Subcutaneous abdominal adipose tissue (tissue), 5 donors: ENCODE measurements at regions not wholly inside any gene's neighbourhood (a gene's known extent, or its start where the extent isn't known, plus 50 kb on each side); places are given as distances from the start of the nearest gene placed in this dataset.

Source experiments
- H3K27ac ChIP-seq: one replicate; pipeline ENCODE4 v1.7.0; 2013; ENCODE audit warnings: low read depth, mild to moderate bottlenecking, inconsistent platforms, low read length, moderate library complexity
- H3K27me3 ChIP-seq, 5 donors: one replicate each; pipeline ENCODE4 v1.7.0; 2013; ENCODE audit warnings: low read length in 5 of 5, inconsistent platforms in 1 of 5; ENCODE audit not compliant: control insufficient read depth in 5 of 5, insufficient read depth in 4 of 5
- H3K36me3 ChIP-seq, 5 donors: one replicate each; pipeline ENCODE4 v1.7.0; 2013; ENCODE audit warnings: low read length in 5 of 5; ENCODE audit not compliant: control insufficient read depth in 5 of 5, insufficient read depth in 5 of 5
- H3K4me1 ChIP-seq, 5 donors: one replicate each; pipeline ENCODE4 v1.7.0; 2013; ENCODE audit warnings: low read length in 5 of 5, mild to moderate bottlenecking in 3 of 5, moderate library complexity in 1 of 5; ENCODE audit not compliant: control insufficient read depth in 5 of 5, insufficient read depth in 5 of 5
- H3K4me3 ChIP-seq, 5 donors: one replicate each; pipeline ENCODE4 v1.7.0; 2013; ENCODE audit warnings: low read length in 5 of 5, low read depth in 1 of 5
- H3K9ac ChIP-seq, 5 donors: one replicate each; pipeline ENCODE4 v1.7.0; 2013; ENCODE audit warnings: low read length in 5 of 5, mild to moderate bottlenecking in 4 of 5, moderate library complexity in 3 of 5
- H3K9me3 ChIP-seq, 5 donors: one replicate each; pipeline ENCODE4 v1.7.0; 2013; ENCODE audit warnings: low read length in 5 of 5; ENCODE audit not compliant: control insufficient read depth in 5 of 5
- donor health status: healthy.
- donor health status: healthy.
- donor health status: healthy.
- donor health status: healthy.
- donor health status: healthy.

- H3K4me1 ChIP-seq: no peaks in the 10 kb centered on the region
- no peak overlapping the region for H3K9ac ChIP-seq
- peaks cover 0 to 2% (median 0%) of the 10 kb centered on the region in 5 donors for H3K9me3 ChIP-seq
- no peak overlapping the region for H3K27ac ChIP-seq
- no peaks in the 10 kb centered on the region for H3K27me3 ChIP-seq
- H3K36me3 ChIP-seq: no peaks in the 10 kb centered on the region
- H3K4me3 ChIP-seq: no peak overlapping the region
These were observed 384.8 kb downstream of the ELAVL2 start for GRCh38 chr9:23441275-23441674.

DNA sequence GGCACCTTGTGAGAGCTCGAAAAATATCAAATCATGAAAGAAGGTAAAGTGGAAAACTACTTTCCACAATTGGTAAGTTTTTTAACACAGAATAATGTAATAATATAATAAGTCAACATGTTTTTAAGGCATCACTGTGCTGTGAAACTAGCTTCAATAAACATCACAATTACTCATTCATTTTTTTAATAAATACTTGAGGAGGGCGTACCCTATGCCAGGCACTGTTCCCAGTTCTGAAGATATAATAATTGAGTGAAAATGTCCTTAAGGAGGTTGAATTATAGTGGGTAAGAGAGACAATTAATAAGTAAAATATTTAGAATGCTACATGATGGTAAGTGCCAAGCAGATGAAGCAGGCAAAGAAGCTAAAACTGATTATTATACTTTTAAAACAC, 381.4 kb downstream of the ELAVL2 start:
- Histone ChIP-seq H3K4me3 (no peak overlapping the region), H3K27me3 (no peaks in the 10 kb centered on the region), H3K36me3 (no peaks in the 10 kb centered on the region), H3K9ac (no peak overlapping the region), H3K27ac (no peak overlapping the region), H3K4me1 (peaks cover 0 to 5% (median 0%) of the 10 kb centered on the region in 5 donors), H3K9me3 (peaks cover 0 to 2% (median 0%) of the 10 kb centered on the region in 5 donors)

- Histone ChIP-seq H3K4me3 (no peak overlapping the region), H3K4me1 (peaks cover 0 to 5% (median 0%) of the 10 kb centered on the region in 5 donors), H3K36me3 (no peaks in the 10 kb centered on the region), H3K27ac (no peak overlapping the region), H3K9me3 (peaks cover 0 to 4% (median 0%) of the 10 kb centered on the region in 5 donors), H3K27me3 (no peaks in the 10 kb centered on the region), H3K9ac (no peak overlapping the region)
These were observed 378.9 kb downstream of the ELAVL2 start for GRCh38 chr9:23447166-23447565.

- no peak overlapping the region for H3K9ac ChIP-seq
- peaks cover 0 to 6% (median 0%) of the 10 kb centered on the region in 5 donors for H3K9me3 ChIP-seq
- H3K4me3 ChIP-seq: no peak overlapping the region
- no peaks in the 10 kb centered on the region for H3K27me3 ChIP-seq
- no peaks in the 10 kb centered on the region for H3K36me3 ChIP-seq
- H3K4me1 ChIP-seq: peaks cover 0 to 5% (median 0%) of the 10 kb centered on the region in 5 donors
- H3K27ac ChIP-seq: no peak overlapping the region
These were observed 378.1 kb downstream of the ELAVL2 start for GRCh38 chr9:23447944-23448343.

GRCh38 chr9:23451802-23452418, 374.1 kb downstream of the ELAVL2 start:
- H3K4me3 ChIP-seq: no peak overlapping the region
- no peak overlapping the region for H3K27ac ChIP-seq
- H3K4me1 ChIP-seq: peaks cover 0 to 4% (median 0%) of the 10 kb centered on the region in 5 donors
- H3K27me3 ChIP-seq: no peaks in the 10 kb centered on the region
- H3K9me3 ChIP-seq: peaks cover 0 to 3% (median 0%) of the 10 kb centered on the region in 5 donors
- no peaks in the 10 kb centered on the region for H3K36me3 ChIP-seq
- no peak overlapping the region for H3K9ac ChIP-seq

DNA sequence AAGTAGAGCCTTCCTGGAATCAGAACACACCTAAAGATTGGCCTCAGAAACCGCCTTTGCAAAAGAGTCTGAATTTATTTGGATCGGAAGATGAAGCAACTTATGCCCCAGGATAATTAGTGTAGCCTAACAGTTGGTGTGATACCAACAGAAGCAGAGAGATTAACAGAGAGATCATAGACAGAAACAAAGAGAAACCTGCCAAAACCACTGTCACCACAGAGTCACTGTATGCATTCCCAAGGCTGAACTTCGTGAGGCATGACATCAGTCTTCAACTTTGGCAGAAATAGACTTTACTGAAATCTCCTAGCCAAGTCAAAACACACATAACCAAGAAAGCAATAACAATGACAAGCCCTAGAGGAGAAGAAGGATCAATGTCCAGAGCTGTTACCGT, 361.8 kb downstream of the ELAVL2 start:
- Histone ChIP-seq H3K9ac (no peak overlapping the region), H3K27me3 (no peaks in the 10 kb centered on the region), H3K4me1 (no peaks in the 10 kb centered on the region), H3K36me3 (no peaks in the 10 kb centered on the region), H3K27ac (no peak overlapping the region), H3K9me3 (no peaks in the 10 kb centered on the region), H3K4me3 (no peak overlapping the region)

DNA sequence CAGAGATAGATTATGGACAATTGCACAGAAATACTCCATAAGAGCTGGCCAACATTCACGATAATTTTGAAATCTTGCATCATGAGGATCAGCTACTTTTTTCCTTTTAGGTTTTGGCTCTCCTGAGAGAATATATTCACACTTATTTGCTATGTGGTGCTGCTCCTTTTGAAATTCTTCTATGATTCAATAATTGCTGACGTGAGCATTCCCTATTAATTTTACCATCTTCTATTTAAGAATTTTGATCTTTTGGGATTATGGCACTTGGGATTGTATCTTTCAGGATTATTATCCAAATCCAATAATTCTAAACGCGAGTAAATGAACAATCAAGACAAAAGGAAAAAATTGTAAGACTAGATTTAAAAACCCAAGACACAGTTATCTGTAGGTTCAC, 358.8 kb downstream of the ELAVL2 start:
- no peak overlapping the region for H3K9ac ChIP-seq
- no peaks in the 10 kb centered on the region for H3K36me3 ChIP-seq
- H3K4me3 ChIP-seq: no peak overlapping the region
- H3K4me1 ChIP-seq: no peaks in the 10 kb centered on the region
- no peaks in the 10 kb centered on the region for H3K9me3 ChIP-seq
- no peaks in the 10 kb centered on the region for H3K27me3 ChIP-seq
- no peak overlapping the region for H3K27ac ChIP-seq

- no peaks in the 10 kb centered on the region for H3K36me3 ChIP-seq
- no peak overlapping the region for H3K27ac ChIP-seq
- H3K4me3 ChIP-seq: no peak overlapping the region
- H3K27me3 ChIP-seq: no peaks in the 10 kb centered on the region
- H3K9me3 ChIP-seq: no peaks in the 10 kb centered on the region
- H3K4me1 ChIP-seq: no peaks in the 10 kb centered on the region
- no peak overlapping the region for H3K9ac ChIP-seq
These were observed 348.1 kb downstream of the ELAVL2 start for GRCh38 chr9:23477908-23478307.

- no peak overlapping the region for H3K9ac ChIP-seq
- no peak overlapping the region for H3K27ac ChIP-seq
- H3K4me3 ChIP-seq: no peak overlapping the region
These were observed 342.5 kb downstream of the ELAVL2 start for GRCh38 chr9:23483566-23483965.

GRCh38 chr9:23492126-23493002, 333.7 kb downstream of the ELAVL2 start:
- no peaks in the 10 kb centered on the region for H3K27me3 ChIP-seq
- H3K27ac ChIP-seq: no peak overlapping the region
- no peak overlapping the region for H3K4me3 ChIP-seq
- H3K9me3 ChIP-seq: no peaks in the 10 kb centered on the region
- no peak overlapping the region for H3K9ac ChIP-seq
- H3K36me3 ChIP-seq: no peaks in the 10 kb centered on the region
- H3K4me1 ChIP-seq: peaks cover 0 to 4% (median 2%) of the 10 kb centered on the region in 5 donors

More at GRCh38 chr9:23483566-23483965, 342.5 kb downstream of the ELAVL2 start:
- Histone ChIP-seq H3K4me1 (no peaks in the 10 kb centered on the region), H3K36me3 (no peaks in the 10 kb centered on the region), H3K27me3 (no peaks in the 10 kb centered on the region), H3K9me3 (no peaks in the 10 kb centered on the region)
